Osteocyte (in vitro differentiated cells): ENCODE measurements at regions not wholly inside any gene's neighbourhood (a gene's known extent, or its start where the extent isn't known, plus 50 kb on each side); places are given as distances from the start of the nearest gene placed in this dataset.

Experiments used
- DNase-seq: peaks from one replicate; pipeline ENCODE4 v3.0.0; 2021; ENCODE audit warnings: mixed read lengths; ENCODE audit not compliant: unreplicated experiment; ENCODE audit errors: extremely low spot score
- H3K27ac Mint-ChIP-seq: one replicate; pipeline ENCODE4 v1.8.0; 2021; ENCODE audit warnings: mild to moderate bottlenecking, mixed read lengths; ENCODE audit not compliant: unreplicated experiment
- H3K27me3 Mint-ChIP-seq: one replicate; pipeline ENCODE4 v1.8.0; 2021; ENCODE audit warnings: mixed read lengths; ENCODE audit not compliant: unreplicated experiment
- H3K36me3 Mint-ChIP-seq: one replicate; pipeline ENCODE4 v1.8.0; 2021; ENCODE audit warnings: mixed read lengths; ENCODE audit not compliant: unreplicated experiment
- H3K4me1 Mint-ChIP-seq: one replicate; pipeline ENCODE4 v1.8.0; 2021; ENCODE audit warnings: mixed read lengths; ENCODE audit not compliant: unreplicated experiment
- H3K4me3 Mint-ChIP-seq: one replicate; pipeline ENCODE4 v1.8.0; 2021; ENCODE audit warnings: mild to moderate bottlenecking, moderate library complexity, mixed read lengths; ENCODE audit not compliant: unreplicated experiment
- H3K9me3 Mint-ChIP-seq: one replicate; pipeline ENCODE4 v1.8.0; 2021; ENCODE audit warnings: mixed read lengths; ENCODE audit not compliant: unreplicated experiment
- TF ChIP-seq, protein P1 (sequence below): fragments of 200-600 bp; sonication (generic); IDR thresholded peaks from 2 replicates; pipeline ENCODE4 v1.5.0; 2021; ENCODE audit warnings: antibody characterized with exemption, mild to moderate bottlenecking, moderate library complexity

GRCh38 chr5:130365956-130366355 is 461.7 kb downstream of the CHSY3 start:
- no peak overlapping the region for H3K27ac Mint-ChIP-seq
- no peaks in the 10 kb centered on the region for H3K4me1 Mint-ChIP-seq
- no peak overlapping the region for H3K4me3 Mint-ChIP-seq
- H3K36me3 Mint-ChIP-seq, result no peaks in the 10 kb centered on the region
- H3K9me3 Mint-ChIP-seq, result no peaks in the 10 kb centered on the region
- no peaks in the 10 kb centered on the region for H3K27me3 Mint-ChIP-seq
- TF ChIP-seq, protein P1, sequence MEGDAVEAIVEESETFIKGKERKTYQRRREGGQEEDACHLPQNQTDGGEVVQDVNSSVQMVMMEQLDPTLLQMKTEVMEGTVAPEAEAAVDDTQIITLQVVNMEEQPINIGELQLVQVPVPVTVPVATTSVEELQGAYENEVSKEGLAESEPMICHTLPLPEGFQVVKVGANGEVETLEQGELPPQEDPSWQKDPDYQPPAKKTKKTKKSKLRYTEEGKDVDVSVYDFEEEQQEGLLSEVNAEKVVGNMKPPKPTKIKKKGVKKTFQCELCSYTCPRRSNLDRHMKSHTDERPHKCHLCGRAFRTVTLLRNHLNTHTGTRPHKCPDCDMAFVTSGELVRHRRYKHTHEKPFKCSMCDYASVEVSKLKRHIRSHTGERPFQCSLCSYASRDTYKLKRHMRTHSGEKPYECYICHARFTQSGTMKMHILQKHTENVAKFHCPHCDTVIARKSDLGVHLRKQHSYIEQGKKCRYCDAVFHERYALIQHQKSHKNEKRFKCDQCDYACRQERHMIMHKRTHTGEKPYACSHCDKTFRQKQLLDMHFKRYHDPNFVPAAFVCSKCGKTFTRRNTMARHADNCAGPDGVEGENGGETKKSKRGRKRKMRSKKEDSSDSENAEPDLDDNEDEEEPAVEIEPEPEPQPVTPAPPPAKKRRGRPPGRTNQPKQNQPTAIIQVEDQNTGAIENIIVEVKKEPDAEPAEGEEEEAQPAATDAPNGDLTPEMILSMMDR, result no peak
- DNase-seq, result no peak

DNA sequence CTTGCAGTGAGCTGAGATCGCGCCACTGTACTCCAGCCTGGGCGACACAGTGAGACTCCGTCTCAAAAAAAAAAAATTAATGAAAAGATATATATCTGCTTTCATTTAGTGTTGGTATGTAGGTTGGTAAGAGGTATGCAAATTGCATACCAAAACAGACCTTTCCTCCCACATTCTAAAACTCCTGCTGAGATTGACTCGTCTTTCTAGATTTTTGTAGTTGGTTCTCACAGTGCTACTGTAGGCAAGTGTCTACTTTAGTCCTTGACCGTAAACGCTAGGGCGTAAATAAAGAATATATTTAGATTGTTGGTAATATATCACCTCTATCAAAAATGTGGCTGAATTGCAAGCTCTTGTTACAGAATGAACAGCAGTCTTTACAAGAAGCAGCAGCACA is 445.9 kb downstream of the CHSY3 start:
- Mint-ChIP-seq H3K9me3 (no peaks in the 10 kb centered on the region), H3K27me3 (no peaks in the 10 kb centered on the region), H3K4me3 (no peak overlapping the region), H3K27ac (no peak overlapping the region), H3K4me1 (peaks cover 8% of the 10 kb centered on the region), H3K36me3 (peaks cover 2% of the 10 kb centered on the region)
- no peak for DNase-seq
- TF ChIP-seq, protein P1, result no peak

GRCh38 chr5:130337179-130337888 is 433.1 kb downstream of the CHSY3 start:
- H3K4me3 Mint-ChIP-seq, result peak overlapping the region; percentile 15
- no peaks in the 10 kb centered on the region for H3K36me3 Mint-ChIP-seq
- H3K4me1 Mint-ChIP-seq, result peaks cover 34% of the 10 kb centered on the region
- H3K27ac Mint-ChIP-seq, result peak overlapping the region; percentile 81
- TF ChIP-seq, protein P1, result no peak
- no peak for DNase-seq
- H3K9me3 Mint-ChIP-seq, result peaks cover 4% of the 10 kb centered on the region
- no peaks in the 10 kb centered on the region for H3K27me3 Mint-ChIP-seq

- DNase-seq, result no peak
- Mint-ChIP-seq H3K4me1 (peaks cover 34% of the 10 kb centered on the region), H3K4me3 (no peak overlapping the region), H3K36me3 (no peaks in the 10 kb centered on the region), H3K9me3 (peaks cover 4% of the 10 kb centered on the region), H3K27me3 (no peaks in the 10 kb centered on the region), H3K27ac (no peak overlapping the region)
- TF ChIP-seq, protein P1, result no peak
These were observed 430.9 kb downstream of the CHSY3 start for GRCh38 chr5:130335117-130335516.

DNA sequence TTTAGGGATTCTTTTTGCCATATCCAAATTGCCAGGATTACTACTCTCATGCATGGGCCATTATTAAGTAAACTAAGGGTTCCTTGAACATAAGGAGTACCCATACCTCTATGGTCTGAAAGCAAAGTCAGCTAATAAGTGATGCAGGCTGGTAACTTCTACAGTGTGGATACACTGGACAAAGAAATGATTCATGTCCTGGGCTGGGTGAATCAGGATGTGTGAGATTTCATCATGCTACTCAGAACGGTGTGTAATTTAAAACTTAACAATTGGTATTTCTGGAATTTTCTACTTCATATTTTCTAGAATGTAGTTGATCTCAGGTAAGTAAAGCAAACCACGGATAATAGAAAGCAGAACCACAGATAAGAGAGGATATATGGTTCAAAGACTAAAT is 428.8 kb downstream of the CHSY3 start:
- Mint-ChIP-seq H3K27me3 (no peaks in the 10 kb centered on the region), H3K9me3 (peaks cover 9% of the 10 kb centered on the region), H3K27ac (no peak overlapping the region), H3K36me3 (no peaks in the 10 kb centered on the region), H3K4me1 (peaks cover 34% of the 10 kb centered on the region), H3K4me3 (no peak overlapping the region)
- DNase-seq, result no peak
- TF ChIP-seq, protein P1, result no peak
